Neural progenitor cell (in vitro differentiated cells): ENCODE measurements at regions not wholly inside any gene's neighbourhood (a gene's known extent, or its start where the extent isn't known, plus 50 kb on each side); places are given as distances from the start of the nearest gene placed in this dataset.

Source experiments
- DNase-seq: peaks from one replicate; pipeline ENCODE4 v3.0.0-alpha.2; 2016; ENCODE audit warnings: low spot score
- H2AFZ ChIP-seq: fragments of 200-600 bp; sonication (generic); replicated peaks from 2 replicates; pipeline ENCODE4 v1.6.1; 2016; ENCODE audit warnings: antibody characterized with exemption
- H3F3A ChIP-seq: fragments of 200-600 bp; sonication (generic); 2 replicates; pipeline ENCODE4 v1.6.1; 2016; ENCODE audit warnings: antibody characterized with exemption, low read depth
- H3K27ac ChIP-seq: fragments of 200-600 bp; sonication (generic); 2 replicates; pipeline ENCODE4 v1.5.1; 2016; ENCODE audit warnings: mild to moderate bottlenecking
- H3K27me3 ChIP-seq: fragments of 200-600 bp; sonication (generic); 2 replicates; pipeline ENCODE4 v1.6.1; 2016; ENCODE audit warnings: mild to moderate bottlenecking, moderate library complexity
- H3K36me3 ChIP-seq: fragments of 200-600 bp; sonication (generic); 2 replicates; pipeline ENCODE4 v1.5.1; 2016
- H3K4me1 ChIP-seq: fragments of 200-600 bp; sonication (generic); 2 replicates; pipeline ENCODE4 v1.6.1; 2016; ENCODE audit warnings: mixed run types
- H3K4me2 ChIP-seq: fragments of 200-600 bp; sonication (generic); 2 replicates; pipeline ENCODE4 v1.6.1; 2016
- H3K4me3 ChIP-seq: fragments of 200-600 bp; sonication (generic); 2 replicates; pipeline ENCODE4 v1.5.1; 2016
- H3K79me2 ChIP-seq: fragments of 200-600 bp; sonication (generic); 2 replicates; pipeline ENCODE4 v1.6.1; 2016; ENCODE audit warnings: low read depth
- H3K9ac ChIP-seq: fragments of 200-600 bp; sonication (generic); 2 replicates; pipeline ENCODE4 v1.6.1; 2016
- H3K9me3 ChIP-seq: fragments of 200-600 bp; sonication (generic); 2 replicates; pipeline ENCODE4 v1.5.1; 2016; ENCODE audit warnings: low read depth
- H4K20me1 ChIP-seq: fragments of 200-600 bp; sonication (generic); 2 replicates; pipeline ENCODE4 v1.6.1; 2016; ENCODE audit warnings: low read depth
- H3K27ac Mint-ChIP-seq: 3 replicates; pipeline ENCODE4 v1.8.0; 2021; ENCODE audit warnings: mixed read lengths
- H3K27me3 Mint-ChIP-seq: 2 replicates; pipeline ENCODE4 v1.8.0; 2022; ENCODE audit warnings: low read depth, mild to moderate bottlenecking, inconsistent platforms, moderate library complexity, mixed read lengths; ENCODE audit not compliant: insufficient read depth
- H3K36me3 Mint-ChIP-seq: 3 replicates; pipeline ENCODE4 v1.8.0; 2021; ENCODE audit warnings: mixed read lengths
- H3K4me1 Mint-ChIP-seq: 3 replicates; pipeline ENCODE4 v1.8.0; 2021; ENCODE audit warnings: mixed read lengths
- H3K4me3 Mint-ChIP-seq: 3 replicates; pipeline ENCODE4 v1.8.0; 2021; ENCODE audit warnings: mild to moderate bottlenecking, moderate library complexity, mixed read lengths
- H3K9me3 Mint-ChIP-seq: 3 replicates; pipeline ENCODE4 v1.8.0; 2020; ENCODE audit warnings: mixed read lengths
- EZH2 ChIP-seq: fragments of 200-600 bp; sonication (generic); IDR thresholded peaks from 2 replicates; pipeline ENCODE4 v1.6.1; 2017; ENCODE audit warnings: antibody characterized with exemption, mild to moderate bottlenecking, moderate library complexity
- EZH2phosphoT487 ChIP-seq: fragments of 200-600 bp; sonication (generic); IDR thresholded peaks from 2 replicates; pipeline ENCODE4 v1.6.1; 2017; ENCODE audit warnings: antibody characterized with exemption
- TF ChIP-seq, protein P1 (sequence below): fragments of 200-600 bp; sonication (generic); IDR thresholded peaks from 2 replicates; pipeline ENCODE4 v1.5.1; 2017; ENCODE audit warnings: antibody characterized with exemption, mild to moderate bottlenecking

DNA sequence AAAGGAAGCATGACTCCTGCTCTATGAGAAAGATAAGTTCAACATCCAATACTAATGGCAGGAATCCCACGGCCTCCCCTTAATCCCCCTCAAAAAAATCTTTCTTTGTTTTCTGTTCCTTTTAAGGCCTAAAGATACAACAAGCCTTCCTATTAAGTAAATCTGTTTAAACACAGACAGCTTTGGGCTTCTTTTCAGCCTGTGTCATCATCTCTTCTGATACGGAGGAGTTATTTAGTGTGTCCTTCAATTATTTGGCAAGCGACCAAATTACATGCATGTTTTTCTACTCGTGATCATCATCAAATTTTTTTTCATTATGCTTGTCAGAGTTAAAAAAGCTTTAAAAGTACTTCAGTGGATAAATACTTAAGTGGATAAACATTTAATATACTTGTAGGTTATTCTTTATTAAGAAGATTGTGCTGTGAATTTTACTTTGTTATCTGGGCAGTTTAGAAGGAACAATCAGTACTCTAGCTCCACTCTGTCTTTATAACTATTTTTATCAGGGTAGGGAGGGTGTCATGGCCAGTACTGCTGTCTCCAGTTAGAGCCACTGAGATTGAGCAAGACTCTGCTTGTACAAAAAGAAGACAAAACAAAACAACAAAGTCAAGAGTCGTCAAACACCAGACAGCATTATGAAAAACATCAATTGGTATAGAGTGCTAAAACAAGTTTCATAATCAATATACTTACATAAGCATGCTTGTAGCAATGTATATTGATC is 210.7 kb downstream of the PRR32 start:
- no peak overlapping the region for H3K4me3 Mint-ChIP-seq
- Histone ChIP-seq H3K4me2 (no peak overlapping the region), H3K79me2 (no peaks in the 10 kb centered on the region), H4K20me1 (no peaks in the 10 kb centered on the region), H3K9ac (no peak overlapping the region), H3K27ac (no peak overlapping the region), H3F3A (no peaks in the 10 kb centered on the region), H3K4me1 (no peaks in the 10 kb centered on the region), H3K4me3 (no peak overlapping the region), H2AFZ (no peak overlapping the region), H3K27me3 (no peaks in the 10 kb centered on the region), H3K36me3 (no peaks in the 10 kb centered on the region), H3K9me3 (peaks cover 7% of the 10 kb centered on the region)
- H3K36me3 Mint-ChIP-seq = no peaks in the 10 kb centered on the region
- TF ChIP-seq EZH2phosphoT487 = no peak
- TF ChIP-seq, protein P1, sequence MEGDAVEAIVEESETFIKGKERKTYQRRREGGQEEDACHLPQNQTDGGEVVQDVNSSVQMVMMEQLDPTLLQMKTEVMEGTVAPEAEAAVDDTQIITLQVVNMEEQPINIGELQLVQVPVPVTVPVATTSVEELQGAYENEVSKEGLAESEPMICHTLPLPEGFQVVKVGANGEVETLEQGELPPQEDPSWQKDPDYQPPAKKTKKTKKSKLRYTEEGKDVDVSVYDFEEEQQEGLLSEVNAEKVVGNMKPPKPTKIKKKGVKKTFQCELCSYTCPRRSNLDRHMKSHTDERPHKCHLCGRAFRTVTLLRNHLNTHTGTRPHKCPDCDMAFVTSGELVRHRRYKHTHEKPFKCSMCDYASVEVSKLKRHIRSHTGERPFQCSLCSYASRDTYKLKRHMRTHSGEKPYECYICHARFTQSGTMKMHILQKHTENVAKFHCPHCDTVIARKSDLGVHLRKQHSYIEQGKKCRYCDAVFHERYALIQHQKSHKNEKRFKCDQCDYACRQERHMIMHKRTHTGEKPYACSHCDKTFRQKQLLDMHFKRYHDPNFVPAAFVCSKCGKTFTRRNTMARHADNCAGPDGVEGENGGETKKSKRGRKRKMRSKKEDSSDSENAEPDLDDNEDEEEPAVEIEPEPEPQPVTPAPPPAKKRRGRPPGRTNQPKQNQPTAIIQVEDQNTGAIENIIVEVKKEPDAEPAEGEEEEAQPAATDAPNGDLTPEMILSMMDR = no peak
- no peak for TF ChIP-seq EZH2
- no peak for DNase-seq
- H3K27me3 Mint-ChIP-seq = no peaks in the 10 kb centered on the region
- no peak overlapping the region for H3K27ac Mint-ChIP-seq
- peaks cover 2% of the 10 kb centered on the region for H3K9me3 Mint-ChIP-seq
- peaks cover 7% of the 10 kb centered on the region for H3K4me1 Mint-ChIP-seq

DNA sequence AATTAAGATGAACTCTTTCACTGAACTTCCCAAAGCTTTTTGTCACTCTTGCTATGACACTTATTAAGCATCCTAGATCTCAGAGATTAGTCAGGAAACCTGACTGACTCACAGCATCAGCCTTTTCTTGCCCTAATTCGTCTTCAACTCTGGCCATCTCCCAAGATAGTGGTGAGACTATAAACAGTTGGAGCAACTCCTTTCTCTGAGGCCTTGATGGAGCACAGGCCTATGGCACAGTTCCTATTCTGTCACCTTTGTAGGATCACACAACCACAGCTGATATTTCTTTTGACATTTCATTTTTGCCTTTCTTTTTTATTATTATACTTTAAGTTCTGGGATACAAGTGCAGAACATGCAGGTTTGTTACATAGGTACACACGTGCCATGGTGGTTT is 217.6 kb downstream of the PRR32 start:
- Mint-ChIP-seq H3K4me3 (no peak overlapping the region), H3K36me3 (no peaks in the 10 kb centered on the region), H3K9me3 (no peaks in the 10 kb centered on the region), H3K4me1 (no peaks in the 10 kb centered on the region), H3K27me3 (no peaks in the 10 kb centered on the region), H3K27ac (no peak overlapping the region)
- H3K9me3 ChIP-seq = peaks cover 4% of the 10 kb centered on the region
- no peaks in the 10 kb centered on the region for H3K4me1 ChIP-seq
- TF ChIP-seq EZH2 (no peak), EZH2phosphoT487 (no peak)
- TF ChIP-seq, protein P1 = no peak
- no peak for DNase-seq
- no peaks in the 10 kb centered on the region for H3K36me3 ChIP-seq
- H4K20me1 ChIP-seq = no peaks in the 10 kb centered on the region
- H2AFZ ChIP-seq = no peak overlapping the region
- H3K27me3 ChIP-seq = no peaks in the 10 kb centered on the region
- H3K4me3 ChIP-seq = no peak overlapping the region
- no peak overlapping the region for H3K27ac ChIP-seq
- H3F3A ChIP-seq = no peaks in the 10 kb centered on the region
- no peak overlapping the region for H3K4me2 ChIP-seq
- H3K9ac ChIP-seq = no peak overlapping the region
- no peaks in the 10 kb centered on the region for H3K79me2 ChIP-seq

DNA sequence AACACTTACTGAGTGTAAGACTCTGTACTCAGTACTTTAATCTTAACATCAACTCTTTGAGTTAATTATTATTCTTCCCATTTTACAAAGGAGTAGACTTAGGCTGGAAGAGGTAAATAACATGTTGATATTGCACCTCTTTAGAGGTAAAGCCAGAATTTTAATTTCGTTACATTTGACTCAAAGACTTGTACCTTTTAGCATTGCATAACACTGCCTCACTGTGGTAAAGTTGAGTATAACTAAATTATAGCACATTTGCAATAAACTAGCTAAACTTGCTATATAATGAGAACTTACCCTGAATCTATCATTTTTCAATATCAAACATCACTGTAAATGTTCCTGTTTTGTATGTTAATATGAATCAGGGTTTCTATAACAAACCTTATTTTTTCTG is 218.5 kb downstream of the PRR32 start:
- H3K9ac ChIP-seq = no peak overlapping the region
- no peak overlapping the region for H3K4me3 ChIP-seq
- no peaks in the 10 kb centered on the region for H3K4me1 ChIP-seq
- H3K27ac ChIP-seq = no peak overlapping the region
- no peaks in the 10 kb centered on the region for H3K36me3 Mint-ChIP-seq
- peak; percentile 6 for DNase-seq
- no peaks in the 10 kb centered on the region for H3K4me1 Mint-ChIP-seq
- no peaks in the 10 kb centered on the region for H4K20me1 ChIP-seq
- H3K4me3 Mint-ChIP-seq = no peak overlapping the region
- H3K9me3 Mint-ChIP-seq = no peaks in the 10 kb centered on the region
- no peaks in the 10 kb centered on the region for H3K27me3 Mint-ChIP-seq
- no peaks in the 10 kb centered on the region for H3K79me2 ChIP-seq
- H3K36me3 ChIP-seq = no peaks in the 10 kb centered on the region
- TF ChIP-seq EZH2phosphoT487 = no peak
- TF ChIP-seq, protein P1 = peak; percentile 53
- H3K9me3 ChIP-seq = peaks cover 6% of the 10 kb centered on the region
- H3F3A ChIP-seq = no peaks in the 10 kb centered on the region
- no peak overlapping the region for H2AFZ ChIP-seq
- H3K4me2 ChIP-seq = no peak overlapping the region
- H3K27ac Mint-ChIP-seq = no peak overlapping the region
- no peaks in the 10 kb centered on the region for H3K27me3 ChIP-seq
